Spleen (tissue), 7 donors: ENCODE measurements at regions not wholly inside any gene's neighbourhood (a gene's known extent, or its start where the extent isn't known, plus 50 kb on each side); places are given as distances from the start of the nearest gene placed in this dataset.

ENCODE experiments used
- POLR2A ChIP-seq, 3 donors: fragments of 450-650 bp; IDR thresholded peaks; one replicate each; pipeline ENCODE4 v1.5.1; 2017; ENCODE audit warnings: antibody characterized with exemption in 3 of 3, mild to moderate bottlenecking in 1 of 3
- POLR2AphosphoS5 ChIP-seq, 3 donors: sonication (generic); formaldehyde crosslinking; IDR thresholded peaks; one replicate each; pipeline ENCODE4 v1.5.1; 2017; ENCODE audit warnings: antibody characterized with exemption in 3 of 3
- TF ChIP-seq, protein P1 (sequence below), 11 experiments: fragments of 200-600 bp in 7 of 11; fragments of 450-650 bp in 4 of 11; sonication (generic) in 4 of 11; IDR thresholded peaks in 8 of 11; conservative IDR thresholded peaks in 3 of 11; 1 replicate in 7 of 11; 2 replicates in 4 of 11; pipeline versions ENCODE4 v1.4.0 to v1.8.0; 2016 to 2021; ENCODE audit warnings: antibody characterized with exemption in 11 of 11, inconsistent platforms in 4 of 11, mild to moderate bottlenecking in 1 of 11
- donor health status: DM: no; HTN: no; CAD: no; lungs with moderate emphysema.
- donor health status: DM: no; HTN: no; CAD: no.
- donor health status: DM: no; HTN: no; CAD: no.

DNA sequence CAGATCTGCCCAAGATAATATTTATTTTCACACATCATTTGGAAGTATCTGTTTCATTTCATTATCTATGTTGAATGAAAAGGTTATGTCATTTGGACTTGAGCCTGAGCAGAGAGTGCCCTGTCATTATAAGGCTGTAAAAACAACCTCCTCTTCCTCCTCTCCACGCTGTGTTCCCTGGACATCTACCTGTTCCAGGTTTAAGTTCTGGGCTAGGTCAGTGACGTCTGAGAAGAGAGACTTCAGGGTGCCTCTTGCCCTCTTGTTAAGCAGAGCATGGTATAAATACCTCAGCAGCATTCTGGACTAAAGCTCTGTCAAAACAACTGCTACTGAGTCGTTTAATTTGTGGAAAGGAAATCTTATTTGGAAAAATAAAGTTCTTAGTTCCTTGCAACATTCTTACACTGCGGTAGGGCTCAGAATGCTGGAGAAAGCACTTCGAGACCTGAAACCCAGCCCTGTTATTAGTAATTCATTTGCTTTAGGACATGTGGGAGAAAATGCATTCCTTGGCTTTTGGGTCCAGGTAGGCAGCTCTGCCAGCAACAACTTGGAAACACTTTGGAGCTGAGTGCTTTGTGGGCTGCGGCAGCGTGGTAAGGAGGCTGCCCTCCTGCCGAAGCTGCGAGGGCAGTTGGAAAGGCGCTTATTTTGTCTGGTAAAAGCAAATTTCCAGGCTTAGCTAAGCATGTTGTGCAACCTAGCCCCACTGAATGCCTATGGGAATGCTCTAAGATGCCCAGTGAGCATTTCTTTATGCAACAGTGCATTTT is 91.8 kb upstream of the NEDD4L start:
- TF ChIP-seq, protein P1, sequence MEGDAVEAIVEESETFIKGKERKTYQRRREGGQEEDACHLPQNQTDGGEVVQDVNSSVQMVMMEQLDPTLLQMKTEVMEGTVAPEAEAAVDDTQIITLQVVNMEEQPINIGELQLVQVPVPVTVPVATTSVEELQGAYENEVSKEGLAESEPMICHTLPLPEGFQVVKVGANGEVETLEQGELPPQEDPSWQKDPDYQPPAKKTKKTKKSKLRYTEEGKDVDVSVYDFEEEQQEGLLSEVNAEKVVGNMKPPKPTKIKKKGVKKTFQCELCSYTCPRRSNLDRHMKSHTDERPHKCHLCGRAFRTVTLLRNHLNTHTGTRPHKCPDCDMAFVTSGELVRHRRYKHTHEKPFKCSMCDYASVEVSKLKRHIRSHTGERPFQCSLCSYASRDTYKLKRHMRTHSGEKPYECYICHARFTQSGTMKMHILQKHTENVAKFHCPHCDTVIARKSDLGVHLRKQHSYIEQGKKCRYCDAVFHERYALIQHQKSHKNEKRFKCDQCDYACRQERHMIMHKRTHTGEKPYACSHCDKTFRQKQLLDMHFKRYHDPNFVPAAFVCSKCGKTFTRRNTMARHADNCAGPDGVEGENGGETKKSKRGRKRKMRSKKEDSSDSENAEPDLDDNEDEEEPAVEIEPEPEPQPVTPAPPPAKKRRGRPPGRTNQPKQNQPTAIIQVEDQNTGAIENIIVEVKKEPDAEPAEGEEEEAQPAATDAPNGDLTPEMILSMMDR (IDR thresholded peaks at IDR 0.05 in 8 of 11, conservative IDR thresholded peaks at IDR 0.05 in 3 of 11): no peak
- no peak for TF ChIP-seq POLR2A (IDR thresholded peaks at IDR 0.05)
- TF ChIP-seq POLR2AphosphoS5 (IDR thresholded peaks at IDR 0.05): no peak
